LNCAP (cell line): ENCODE measurements at regions not wholly inside any gene's neighbourhood (a gene's known extent, or its start where the extent isn't known, plus 50 kb on each side); places are given as distances from the start of the nearest gene placed in this dataset.

Source experiments
- CTCF ChIP-seq: fragments of 450-650 bp; IDR thresholded peaks from 2 replicates; pipeline ENCODE4 v1.5.1; 2017; ENCODE audit warnings: mild to moderate bottlenecking

DNA sequence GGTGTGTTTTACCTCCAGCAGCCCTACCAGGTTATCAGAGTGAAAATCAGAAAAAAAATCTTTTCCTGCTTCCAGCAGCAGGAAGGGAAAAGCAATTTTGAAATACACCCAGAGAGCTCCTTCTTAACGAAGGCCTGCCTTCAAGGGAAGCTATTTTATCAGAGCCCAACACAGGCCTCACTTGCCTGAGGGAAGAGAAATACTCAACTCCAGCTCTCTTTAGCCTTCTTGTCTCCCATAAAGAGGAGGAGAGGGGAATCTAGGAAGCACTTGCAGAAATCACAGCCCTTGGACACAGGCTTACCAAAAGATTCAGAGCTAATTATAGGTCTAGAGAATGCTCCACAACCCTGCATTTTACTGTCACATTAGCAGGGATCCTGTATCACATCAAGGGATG is 896.1 kb upstream of the CNTNAP5 start:
- no peak for TF ChIP-seq CTCF

DNA sequence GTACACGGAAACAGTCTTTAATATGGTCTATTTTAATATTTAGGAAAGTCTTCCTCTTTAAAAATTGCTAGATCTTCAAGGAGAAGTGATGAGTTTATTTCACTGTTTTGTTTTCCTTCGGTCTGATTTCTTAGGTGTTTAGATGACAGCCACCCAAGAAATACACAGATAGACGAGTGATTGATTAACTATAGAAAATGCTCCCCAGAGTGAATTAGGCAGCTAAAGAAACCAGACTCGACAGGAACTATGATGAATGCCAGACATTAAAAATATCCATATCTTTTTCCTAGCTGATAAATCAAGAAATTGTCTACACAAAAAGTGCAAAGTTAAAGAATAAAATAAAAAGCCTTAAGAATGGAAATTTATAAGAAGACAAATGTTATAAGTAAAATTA is 888.7 kb upstream of the CNTNAP5 start:
- TF ChIP-seq CTCF: no peak

DNA sequence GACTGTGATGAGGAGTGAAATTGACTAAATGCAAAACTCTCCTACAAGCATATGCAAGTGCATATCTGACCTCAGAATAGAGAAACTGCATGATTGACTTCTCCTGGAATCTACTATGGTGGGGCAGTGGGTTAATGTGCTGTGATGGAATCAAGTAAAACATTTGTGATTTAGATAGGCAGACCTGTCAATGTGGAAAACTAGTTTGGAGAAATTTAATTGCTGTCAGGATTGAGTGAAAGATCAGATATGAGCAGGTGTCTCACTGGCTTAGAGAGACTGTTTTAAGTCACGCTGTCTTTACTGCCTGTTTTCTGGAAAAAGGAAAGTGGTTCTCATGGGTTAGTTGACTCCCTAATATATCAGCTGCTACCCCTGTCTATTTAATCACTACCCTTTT is 881.0 kb upstream of the CNTNAP5 start:
- no peak for TF ChIP-seq CTCF

- no peak for TF ChIP-seq CTCF
Measured at GRCh38 chr2:123153041-123153440, 872.0 kb upstream of the CNTNAP5 start.

- TF ChIP-seq CTCF: no peak
Measured at GRCh38 chr2:123154195-123154594, 870.9 kb upstream of the CNTNAP5 start.

- TF ChIP-seq CTCF: no peak
Measured at GRCh38 chr2:123157016-123157415, 868.1 kb upstream of the CNTNAP5 start.

DNA sequence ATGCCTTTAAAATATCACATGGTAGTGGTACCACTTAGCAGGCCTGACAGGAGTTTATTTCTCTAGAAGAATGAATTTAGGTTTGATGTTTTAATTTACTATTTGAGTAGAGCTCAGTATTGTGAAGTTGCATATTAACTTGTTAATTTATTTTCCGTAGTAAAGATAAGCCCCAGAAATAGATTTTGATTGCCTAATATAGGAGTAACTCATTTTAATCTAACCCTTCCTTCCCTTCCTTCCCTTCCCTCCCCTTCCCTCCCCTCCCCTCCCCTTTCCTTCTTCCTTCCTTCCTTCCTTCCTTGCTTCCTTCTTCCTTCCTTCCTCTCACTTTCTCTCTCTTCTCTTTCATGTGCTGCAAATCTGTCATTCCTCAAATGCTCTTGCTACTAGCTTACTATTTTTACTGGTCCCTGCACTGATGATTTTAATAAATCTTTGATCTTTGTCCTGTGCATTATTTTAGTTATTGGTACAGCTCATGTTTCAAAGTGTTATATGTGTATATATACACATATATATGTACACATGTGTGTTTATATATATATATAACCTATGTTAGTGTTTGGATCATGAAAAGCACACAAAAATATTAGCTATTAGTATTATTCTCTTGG is 862.6 kb upstream of the CNTNAP5 start:
- no peak for TF ChIP-seq CTCF

DNA sequence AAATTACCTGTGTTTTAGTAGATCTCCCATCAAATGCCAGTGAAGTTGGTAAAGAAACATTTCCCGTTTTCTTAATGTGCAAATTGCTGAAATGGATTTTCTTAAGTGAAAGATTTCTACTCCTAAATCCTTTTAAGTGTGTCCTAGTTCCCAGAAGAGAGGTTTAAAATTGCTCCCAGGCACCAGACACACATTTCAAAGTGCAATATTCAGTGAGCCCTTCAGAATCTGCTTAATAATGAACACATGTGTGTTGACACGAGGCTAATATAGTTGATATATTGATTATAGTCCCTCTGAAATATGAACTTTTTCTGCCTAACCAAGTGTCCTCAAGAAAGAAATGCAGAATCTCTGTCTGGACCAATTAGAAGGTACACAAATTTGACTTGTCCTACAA is 861.7 kb upstream of the CNTNAP5 start:
- no peak for TF ChIP-seq CTCF
